Fibroblast of lung (primary cell): ENCODE measurements at regions not wholly inside any gene's neighbourhood (a gene's known extent, or its start where the extent isn't known, plus 50 kb on each side); places are given as distances from the start of the nearest gene placed in this dataset.

Experiments
- CTCF ChIP-seq, 2 donors: IDR thresholded peaks in 1 of 2; conservative IDR thresholded peaks in 1 of 2; 1 replicate in 1 of 2; 2 replicates in 1 of 2; pipeline ENCODE4 v1.5.1; 2011 to 2012; ENCODE audit warnings: low read length in 2 of 2, control low read depth in 1 of 2, inconsistent platforms in 1 of 2, low read depth in 1 of 2, mild to moderate bottlenecking in 1 of 2
- EZH2 ChIP-seq: IDR thresholded peaks from 2 replicates; pipeline ENCODE4 v1.5.1; 2012; ENCODE audit warnings: low read length, control low read depth, mild to moderate bottlenecking; ENCODE audit errors: missing control alignments

- TF ChIP-seq CTCF (conservative IDR thresholded peaks at IDR 0.05 in 1 of 2, IDR thresholded peaks at IDR 0.05 in 1 of 2; ENCODE audit: low read depth in 1 of 2, low read length in 2 of 2) = no peak
- TF ChIP-seq EZH2 = no peak
Measured at GRCh38 chr6:67411036-67411435, 1224.0 kb upstream of the ADGRB3 start.
